Activated T-cell treated with anti-CD3 and anti-CD28 coated beads, Interleukin-2, amount 50 U/mL, for 72 hours (primary cell): ENCODE measurements at regions not wholly inside any gene's neighbourhood (a gene's known extent, or its start where the extent isn't known, plus 50 kb on each side); places are given as distances from the start of the nearest gene placed in this dataset.
"Not testable (repeated sequence)": the region's sequence is repeated elsewhere in the genome, so short reads cannot be mapped to it uniquely, and the experiment has no call there.

ENCODE experiments used
- ATAC-seq, 2 donors: fragments of 150-1000 bp; cut with Tn5 transposase; replicated peaks in 1 of 2; 2 replicates each; pipeline ENCODE4 v1.10.0; 2021; ENCODE audit warnings: moderate library complexity in 2 of 2, mild to moderate bottlenecking in 1 of 2
- DNase-seq, 2 donors: peaks; one replicate each; pipeline ENCODE4 v3.0.0; 2021 to 2022; ENCODE audit warnings: mixed read lengths in 1 of 2
- H3K27ac Mint-ChIP-seq: one replicate; pipeline ENCODE4 v1.8.0; 2022; ENCODE audit warnings: mild to moderate bottlenecking, moderate library complexity, mixed read lengths
- H3K27me3 Mint-ChIP-seq: one replicate; pipeline ENCODE4 v1.8.0; 2022; ENCODE audit warnings: low read depth, mixed read lengths
- H3K36me3 Mint-ChIP-seq, 2 donors: one replicate each; pipeline ENCODE4 v1.8.0; 2022; ENCODE audit warnings: mixed read lengths in 2 of 2, mild to moderate bottlenecking in 1 of 2; ENCODE audit not compliant: insufficient read depth in 2 of 2
- H3K4me1 Mint-ChIP-seq: one replicate; pipeline ENCODE4 v1.8.0; 2022; ENCODE audit warnings: low read depth, mixed read lengths
- H3K4me3 Mint-ChIP-seq, 2 donors: one replicate each; pipeline ENCODE4 v1.8.0; 2022; ENCODE audit warnings: mild to moderate bottlenecking in 2 of 2, mixed read lengths in 2 of 2, moderate library complexity in 2 of 2
- H3K9me3 Mint-ChIP-seq, 2 donors: one replicate each; pipeline ENCODE4 v1.8.0; 2022; ENCODE audit warnings: mixed read lengths in 2 of 2

GRCh38 chr16:26546573-26546972, 520.2 kb upstream of the C16orf82 start:
- no peaks in the 10 kb centered on the region for H3K4me1 Mint-ChIP-seq
- peaks cover 0 to 2% of the 10 kb centered on the region in 2 donors for H3K9me3 Mint-ChIP-seq
- DNase-seq (no peak), ATAC-seq (no peak)
- H3K27me3 Mint-ChIP-seq, result peaks cover 7% of the 10 kb centered on the region
- H3K27ac Mint-ChIP-seq, result no peak overlapping the region
- no peak overlapping the region for H3K4me3 Mint-ChIP-seq
- no peaks in the 10 kb centered on the region for H3K36me3 Mint-ChIP-seq

- Mint-ChIP-seq H3K27ac (no peak overlapping the region), H3K36me3 (no peaks in the 10 kb centered on the region), H3K9me3 (peaks cover 0 to 2% of the 10 kb centered on the region in 2 donors), H3K27me3 (peaks cover 7% of the 10 kb centered on the region), H3K4me3 (no peak overlapping the region), H3K4me1 (no peaks in the 10 kb centered on the region)
- ATAC-seq, result no peak
- no peak for DNase-seq
Measured at GRCh38 chr16:26547681-26548080, 519.0 kb upstream of the C16orf82 start.

- peaks cover 0 to 2% of the 10 kb centered on the region in 2 donors for H3K9me3 Mint-ChIP-seq
Measured at GRCh38 chr16:26550111-26550610, 516.6 kb upstream of the C16orf82 start.

GRCh38 chr16:26554030-26554429, 512.7 kb upstream of the C16orf82 start:
- ATAC-seq, result no peak
- Mint-ChIP-seq H3K36me3 (no peaks in the 10 kb centered on the region), H3K27me3 (peaks cover 35% of the 10 kb centered on the region), H3K27ac (no peak overlapping the region), H3K4me1 (no peaks in the 10 kb centered on the region), H3K9me3 (no peaks in the 10 kb centered on the region), H3K4me3 (no peak overlapping the region)
- no peak for DNase-seq

More at GRCh38 chr16:26550111-26550610, 516.6 kb upstream of the C16orf82 start:
- H3K4me1 Mint-ChIP-seq, result no peaks in the 10 kb centered on the region
- DNase-seq, result no peak
- no peak overlapping the region for H3K27ac Mint-ChIP-seq
- no peak overlapping the region for H3K4me3 Mint-ChIP-seq
- H3K27me3 Mint-ChIP-seq, result peaks cover 19% of the 10 kb centered on the region
- H3K36me3 Mint-ChIP-seq, result no peaks in the 10 kb centered on the region
- ATAC-seq, result no peak

DNA sequence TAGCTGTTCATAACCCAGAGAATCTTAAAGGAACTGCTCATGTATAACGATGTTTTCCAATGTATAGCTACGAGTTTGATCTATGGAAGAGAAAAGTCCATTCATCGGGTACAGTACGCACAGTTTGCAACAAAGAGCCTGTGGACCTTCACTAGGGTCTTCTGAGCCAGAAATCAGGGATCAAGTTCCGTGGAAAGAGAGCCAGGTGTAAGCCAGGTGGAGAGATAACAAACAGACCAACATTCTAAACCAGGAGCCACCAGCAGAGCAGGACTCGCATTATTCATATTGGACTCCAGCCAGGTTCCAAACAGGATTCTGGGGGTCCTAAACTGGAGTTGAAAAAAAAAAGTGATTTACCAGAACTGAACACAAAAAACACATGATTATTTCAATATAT, 505.4 kb upstream of the C16orf82 start:
- no peak overlapping the region for H3K4me3 Mint-ChIP-seq
- no peak overlapping the region for H3K27ac Mint-ChIP-seq
- DNase-seq (no peak), ATAC-seq (no peak)
- H3K9me3 Mint-ChIP-seq, result no peaks in the 10 kb centered on the region
- H3K27me3 Mint-ChIP-seq, result peaks cover 65% of the 10 kb centered on the region
- no peaks in the 10 kb centered on the region for H3K4me1 Mint-ChIP-seq
- peaks cover 0 to 2% of the 10 kb centered on the region in 2 donors for H3K36me3 Mint-ChIP-seq

- H3K9me3 Mint-ChIP-seq, result no peaks in the 10 kb centered on the region
- H3K36me3 Mint-ChIP-seq, result peaks cover 0 to 2% of the 10 kb centered on the region in 2 donors
- DNase-seq (no peak), ATAC-seq (no peak)
- no peak overlapping the region for H3K27ac Mint-ChIP-seq
- H3K4me1 Mint-ChIP-seq, result no peaks in the 10 kb centered on the region
- H3K4me3 Mint-ChIP-seq, result no peak overlapping the region
- H3K27me3 Mint-ChIP-seq, result peaks cover 58% of the 10 kb centered on the region
Measured at GRCh38 chr16:26563018-26563417, 503.7 kb upstream of the C16orf82 start.

- H3K27ac Mint-ChIP-seq, result no peak overlapping the region
- H3K4me3 Mint-ChIP-seq, result no peak overlapping the region
- H3K4me1 Mint-ChIP-seq, result peaks cover 4% of the 10 kb centered on the region
- no peaks in the 10 kb centered on the region for H3K9me3 Mint-ChIP-seq
- peaks cover 31% of the 10 kb centered on the region for H3K27me3 Mint-ChIP-seq
- ATAC-seq, result no peak
- no peak for DNase-seq
- H3K36me3 Mint-ChIP-seq, result no peaks in the 10 kb centered on the region
Measured at GRCh38 chr16:26567356-26567755, 499.4 kb upstream of the C16orf82 start.

DNA sequence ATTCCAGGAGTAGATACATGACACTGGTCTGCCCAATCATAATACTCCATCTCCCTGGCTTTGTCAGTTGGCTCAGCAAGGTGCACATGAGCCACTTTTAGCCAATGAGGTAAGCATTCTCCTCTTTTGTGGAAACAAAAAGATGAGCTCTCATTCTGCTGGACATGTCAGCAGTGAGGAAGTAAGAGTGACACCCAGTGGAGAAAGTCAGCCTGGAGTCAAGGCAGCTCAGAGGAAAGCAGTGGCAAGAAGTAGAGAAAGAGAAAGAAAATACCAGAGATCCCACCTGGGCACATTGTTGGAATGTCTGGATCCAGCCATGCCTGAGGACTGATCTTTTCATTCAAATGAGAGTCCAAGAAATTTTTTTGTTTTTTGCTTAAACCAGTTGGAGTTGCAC, 496.9 kb upstream of the C16orf82 start:
- Mint-ChIP-seq H3K27ac (no peak overlapping the region), H3K27me3 (peaks cover 43% of the 10 kb centered on the region), H3K4me3 (no peak overlapping the region), H3K36me3 (no peaks in the 10 kb centered on the region), H3K9me3 (no peaks in the 10 kb centered on the region), H3K4me1 (peaks cover 4% of the 10 kb centered on the region)
- ATAC-seq (peak; percentile 49 to 61), DNase-seq (peak in 1 of 2 donors; percentile 15)

DNA sequence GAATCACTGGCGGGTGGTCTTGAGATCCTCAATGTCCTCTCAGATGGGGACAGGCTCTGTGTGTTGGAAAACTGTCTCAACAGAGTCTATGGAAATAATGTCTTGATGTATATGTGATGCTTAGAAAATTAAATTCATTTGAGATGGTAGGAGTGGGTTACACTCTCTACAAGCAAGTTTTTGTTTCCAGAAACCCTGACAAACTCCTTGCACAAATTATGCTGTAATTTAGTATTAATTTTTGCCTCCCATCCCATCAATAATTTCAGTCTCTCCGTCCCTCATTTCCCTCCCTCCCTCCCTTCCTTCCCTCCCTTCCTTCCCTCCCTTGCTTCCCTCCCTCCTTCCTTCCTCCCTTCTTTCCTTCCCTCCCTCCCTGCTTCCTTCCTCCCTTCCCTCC, 488.0 kb upstream of the C16orf82 start:
- ATAC-seq (no peak), DNase-seq (no peak)
- Mint-ChIP-seq H3K27me3 (peaks cover 41% of the 10 kb centered on the region), H3K9me3 (peaks cover 1 to 3% of the 10 kb centered on the region in 2 donors), H3K4me3 (no peak overlapping the region), H3K36me3 (no peaks in the 10 kb centered on the region), H3K4me1 (no peaks in the 10 kb centered on the region), H3K27ac (no peak overlapping the region)

DNA sequence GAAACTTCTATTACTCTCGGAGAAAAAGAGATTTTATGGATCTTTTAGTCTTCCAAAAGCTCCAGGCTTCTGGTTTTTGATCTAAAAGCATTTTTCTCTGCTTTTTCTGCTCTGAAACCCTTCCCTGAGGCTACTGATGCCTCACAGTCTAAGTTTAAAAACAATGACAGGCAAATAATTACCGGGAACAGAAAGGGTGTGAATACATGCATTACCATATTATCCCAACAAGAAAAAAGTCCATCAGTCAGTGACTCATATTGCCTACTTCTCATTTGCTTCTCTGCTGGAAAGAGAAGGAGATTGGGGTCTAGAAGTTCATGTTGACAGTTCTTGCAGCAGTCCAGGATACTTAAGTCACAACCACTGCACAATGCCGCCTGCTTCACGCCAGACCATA, 482.9 kb upstream of the C16orf82 start:
- DNase-seq (no peak), ATAC-seq (no peak)
- peaks cover 66% of the 10 kb centered on the region for H3K27me3 Mint-ChIP-seq
- H3K9me3 Mint-ChIP-seq, result peaks cover 7 to 12% of the 10 kb centered on the region in 2 donors
- no peak overlapping the region for H3K4me3 Mint-ChIP-seq
- H3K4me1 Mint-ChIP-seq, result no peaks in the 10 kb centered on the region
- peaks cover 0 to 8% of the 10 kb centered on the region in 2 donors for H3K36me3 Mint-ChIP-seq
- no peak overlapping the region for H3K27ac Mint-ChIP-seq

- Mint-ChIP-seq H3K36me3 (peaks cover 5 to 9% of the 10 kb centered on the region in 2 donors), H3K4me1 (peaks cover 58% of the 10 kb centered on the region), H3K9me3 (peaks cover 0 to 6% of the 10 kb centered on the region in 2 donors), H3K27ac (peak overlapping the region; percentile 22), H3K27me3 (peaks cover 41% of the 10 kb centered on the region), H3K4me3 (peak overlapping the region in 1 of 2 donors; percentile 56)
- no peak for DNase-seq
- ATAC-seq, result no peak
Measured at GRCh38 chr16:26593700-26594099, 473.0 kb upstream of the C16orf82 start.

- Mint-ChIP-seq H3K4me1 (peaks cover 68% of the 10 kb centered on the region), H3K36me3 (peaks cover 9 to 10% of the 10 kb centered on the region in 2 donors), H3K9me3 (peaks cover 1 to 8% of the 10 kb centered on the region in 2 donors), H3K4me3 (peak overlapping the region; percentile 0 to 60), H3K27ac (no peak overlapping the region), H3K27me3 (peaks cover 32% of the 10 kb centered on the region)
- DNase-seq (no peak), ATAC-seq (no peak)
Measured at GRCh38 chr16:26594666-26595065, 472.1 kb upstream of the C16orf82 start.

GRCh38 chr16:26595199-26595598, 471.5 kb upstream of the C16orf82 start:
- DNase-seq (no peak), ATAC-seq (no peak)
- Mint-ChIP-seq H3K36me3 (peaks cover 9 to 12% of the 10 kb centered on the region in 2 donors), H3K4me1 (peaks cover 68% of the 10 kb centered on the region), H3K9me3 (peaks cover 1 to 9% of the 10 kb centered on the region in 2 donors), H3K27ac (no peak overlapping the region), H3K4me3 (no peak overlapping the region), H3K27me3 (peaks cover 27% of the 10 kb centered on the region)

DNA sequence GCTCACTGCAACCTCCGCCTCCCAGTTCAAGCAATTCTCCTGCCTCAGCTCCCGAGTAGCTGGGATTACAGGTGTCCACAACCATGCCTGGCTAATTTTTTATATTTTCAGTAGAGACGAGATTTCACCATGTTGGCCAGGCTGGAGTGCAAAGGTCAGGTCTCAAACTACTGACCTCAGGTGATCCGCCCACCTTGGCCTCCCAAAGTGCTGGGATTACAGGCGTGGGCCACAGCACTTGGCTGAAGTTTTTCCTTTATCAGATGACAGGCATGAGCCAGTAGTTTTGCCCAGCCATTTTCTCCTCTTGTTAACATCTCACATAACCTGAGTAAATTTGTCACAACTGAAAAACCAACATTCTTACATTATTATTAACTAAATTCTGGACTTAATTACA, 470.7 kb upstream of the C16orf82 start:
- Mint-ChIP-seq H3K36me3 (peaks cover 9 to 12% of the 10 kb centered on the region in 2 donors), H3K27me3 (peaks cover 19% of the 10 kb centered on the region), H3K4me1 (peaks cover 67% of the 10 kb centered on the region)
- DNase-seq, H3K4me3 Mint-ChIP-seq, ATAC-seq, H3K9me3 Mint-ChIP-seq, H3K27ac Mint-ChIP-seq: not testable (repeated sequence)
